H1 (cell line): ENCODE measurements at regions not wholly inside any gene's neighbourhood (a gene's known extent, or its start where the extent isn't known, plus 50 kb on each side); places are given as distances from the start of the nearest gene placed in this dataset.

ENCODE experiments used
- CTCF ChIA-PET: fragments of 300-600 bp; sonication (Branson Sonifier 250); formaldehyde crosslinking; loops from one replicate; lab custom pipeline; 2021; ENCODE audit not compliant: partially characterized antibody; lab: Charles Lee
- POLR2A ChIA-PET: fragments of 300-600 bp; sonication (Branson Sonifier 250); formaldehyde crosslinking; loops from one replicate; lab custom pipeline; 2021; ENCODE audit warnings: inconsistent platforms; ENCODE audit not compliant: partially characterized antibody; lab: Charles Lee
- DNase-seq, 2 experiments: peaks; one replicate each; pipeline versions ENCODE4 v3.0.0 to v3.0.0-alpha.2; 2010 to 2022; ENCODE audit warnings: low spot score in 2 of 2, low read depth in 1 of 2, mixed read lengths in 1 of 2
- FAIRE-seq: peaks from 2 replicates; lab custom pipeline; 2011; peaks lifted over from hg19 to GRCh38; lab: Jason Lieb, UNC
- H2AFZ ChIP-seq: 2 replicates; pipeline ENCODE4 v1.8.1; 2012; ENCODE audit warnings: low read length, inconsistent platforms
- H2AK5ac ChIP-seq: 2 replicates; pipeline ENCODE4 v1.6.1; 2013; ENCODE audit warnings: low read depth, low read length
- H2BK120ac ChIP-seq: replicated peaks from 2 replicates; pipeline ENCODE3; 2013; ENCODE audit warnings: low read depth, low read length, inconsistent platforms
- H2BK12ac ChIP-seq: 2 replicates; pipeline ENCODE4 v1.6.1; 2013; ENCODE audit warnings: low read depth, low read length
- H2BK15ac ChIP-seq: 2 replicates; pipeline ENCODE4 v1.6.1; 2013; ENCODE audit warnings: low read length
- H2BK20ac ChIP-seq: 2 replicates; pipeline ENCODE4 v1.6.1; 2013; ENCODE audit warnings: low read length
- H2BK5ac ChIP-seq: 2 replicates; pipeline ENCODE4 v1.6.1; 2013; ENCODE audit warnings: low read depth, low read length
- H3K14ac ChIP-seq: 2 replicates; pipeline ENCODE4 v1.6.1; 2013; ENCODE audit warnings: inconsistent platforms; ENCODE audit not compliant: insufficient read length
- H3K18ac ChIP-seq: 2 replicates; pipeline ENCODE4 v1.6.1; 2013; ENCODE audit warnings: low read length; ENCODE audit errors: extremely low read depth
- H3K23ac ChIP-seq: 2 replicates; pipeline ENCODE4 v1.6.1; 2013; ENCODE audit warnings: inconsistent platforms; ENCODE audit not compliant: insufficient read length
- H3K23me2 ChIP-seq: 2 replicates; pipeline ENCODE4 v1.6.1; 2013; ENCODE audit warnings: low read depth, low read length
- H3K27ac ChIP-seq: 2 replicates; pipeline ENCODE4 v1.6.1; 2011; ENCODE audit warnings: low read depth, low read length, inconsistent platforms
- H3K27me3 ChIP-seq, 4 experiments: replicated peaks in 1 of 4; 1 replicate in 1 of 4; 2 replicates in 3 of 4; pipeline versions ENCODE4 v1.6.1 to v1.8.1; 2011 to 2013; ENCODE audit warnings: low read length in 3 of 4, mild to moderate bottlenecking in 3 of 4, inconsistent platforms in 2 of 4, mixed read lengths in 2 of 4, moderate library complexity in 1 of 4; ENCODE audit not compliant: control insufficient read depth in 3 of 4, insufficient read depth in 3 of 4; ENCODE audit errors: extremely low read depth in 1 of 4
- H3K36me3 ChIP-seq, 4 experiments: 2 replicates each; pipeline versions ENCODE4 v1.6.1 to v1.8.1; 2011 to 2013; ENCODE audit warnings: mild to moderate bottlenecking in 4 of 4, low read length in 3 of 4, moderate library complexity in 2 of 4, control low read depth in 1 of 4, inconsistent platforms in 1 of 4; ENCODE audit not compliant: insufficient read depth in 4 of 4, control insufficient read depth in 2 of 4
- H3K4ac ChIP-seq: replicated peaks from 2 replicates; pipeline ENCODE3; 2013; ENCODE audit warnings: low read length, low read depth, mixed read lengths, inconsistent platforms; ENCODE audit not compliant: insufficient read length
- H3K4me1 ChIP-seq, 4 experiments: replicated peaks in 1 of 4; 1 replicate in 1 of 4; 2 replicates in 3 of 4; pipeline versions ENCODE4 v1.6.1 to v1.8.1; 2011 to 2013; ENCODE audit warnings: low read length in 3 of 4, inconsistent platforms in 2 of 4, mixed read lengths in 1 of 4; ENCODE audit not compliant: insufficient read depth in 4 of 4, control insufficient read depth in 3 of 4
- H3K4me2 ChIP-seq, 2 experiments: 2 replicates each; pipeline versions ENCODE4 v1.6.1 to v1.8.1; 2011 to 2013; ENCODE audit warnings: low read depth in 2 of 2, low read length in 2 of 2, control low read depth in 1 of 2, inconsistent platforms in 1 of 2, mild to moderate bottlenecking in 1 of 2; ENCODE audit not compliant: insufficient read depth in 1 of 2
- H3K4me3 ChIP-seq, 4 experiments: fragments of 200-600, 300-600 bp in 1 of 4; sonication (generic), shearing (Covaris generic), sonication (Bioruptor Twin) in 1 of 4; 2 replicates each; pipeline versions ENCODE4 v1.5.1 to v1.8.1; 2011 to 2016; ENCODE audit warnings: low read length in 4 of 4, low read depth in 3 of 4, control low read depth in 2 of 4, inconsistent platforms in 2 of 4, mild to moderate bottlenecking in 2 of 4, mixed read lengths in 1 of 4, moderate library complexity in 1 of 4; ENCODE audit not compliant: insufficient read depth in 2 of 4; ENCODE audit errors: extremely low read depth in 1 of 4
- H3K56ac ChIP-seq: replicated peaks from 2 replicates; pipeline ENCODE3; 2013; ENCODE audit warnings: low read depth, mild to moderate bottlenecking, mixed read lengths, low read length, inconsistent platforms; ENCODE audit not compliant: insufficient read length
- H3K79me1 ChIP-seq: 2 replicates; pipeline ENCODE4 v1.6.1; 2013; ENCODE audit warnings: low read depth, low read length, control low read depth
- H3K79me2 ChIP-seq, 2 experiments: 2 replicates each; pipeline versions ENCODE4 v1.6.1 to v1.8.1; 2012 to 2013; ENCODE audit warnings: low read length in 2 of 2, mild to moderate bottlenecking in 2 of 2, inconsistent platforms in 1 of 2; ENCODE audit not compliant: insufficient read depth in 2 of 2, control insufficient read depth in 1 of 2
- H3K9ac ChIP-seq, 4 experiments: replicated peaks in 1 of 4; 1 replicate in 1 of 4; 2 replicates in 3 of 4; pipeline versions ENCODE4 v1.6.1 to v1.8.1; 2011 to 2013; ENCODE audit warnings: low read depth in 3 of 4, low read length in 3 of 4, control low read depth in 2 of 4, mild to moderate bottlenecking in 2 of 4, moderate library complexity in 2 of 4, inconsistent platforms in 1 of 4; ENCODE audit errors: extremely low read depth in 1 of 4
- H3K9me3 ChIP-seq, 2 experiments: 2 replicates each; pipeline versions ENCODE4 v1.6.1 to v1.8.1; 2012 to 2013; ENCODE audit warnings: mild to moderate bottlenecking in 2 of 2, moderate library complexity in 2 of 2, control low read depth in 1 of 2, inconsistent platforms in 1 of 2, low read depth in 1 of 2, low read length in 1 of 2, mixed read lengths in 1 of 2; ENCODE audit not compliant: insufficient read depth in 2 of 2
- H4K20me1 ChIP-seq, 2 experiments: replicated peaks in 1 of 2; 2 replicates each; pipeline versions ENCODE3 to v1.8.1; 2011 to 2013; ENCODE audit warnings: inconsistent platforms in 2 of 2, low read length in 2 of 2, mild to moderate bottlenecking in 1 of 2; ENCODE audit not compliant: insufficient read depth in 2 of 2, control insufficient read depth in 1 of 2
- H4K5ac ChIP-seq: 2 replicates; pipeline ENCODE4 v1.6.1; 2013; ENCODE audit warnings: low read length, low read depth, mixed read lengths, inconsistent platforms; ENCODE audit not compliant: insufficient read length
- H4K8ac ChIP-seq: 2 replicates; pipeline ENCODE4 v1.8.0; 2013; ENCODE audit warnings: mild to moderate bottlenecking, moderate library complexity, low read length, inconsistent platforms; ENCODE audit not compliant: insufficient read depth; ENCODE audit errors: extremely low read depth
- H4K91ac ChIP-seq: replicated peaks from 2 replicates; pipeline ENCODE3; 2013; ENCODE audit warnings: low read length, mixed read lengths, inconsistent platforms; ENCODE audit not compliant: insufficient read length
- RFX5 ChIP-seq: IDR thresholded peaks from 2 replicates; pipeline ENCODE4 v1.6.1; 2011; ENCODE audit warnings: low read depth, low read length, improper control_type of control experiment, borderline replicate concordance
- WGBS, 2 experiments: shearing (Covaris generic) in 1 of 2; methylation state at CpG; one replicate each; pipeline versions ENCODE4 v1.1.6 to v1.1.7; 2013 to 2015; ENCODE audit warnings: low lambda C conversion rate in 2 of 2, mixed read lengths in 2 of 2, inconsistent platforms in 1 of 2, low coverage in 1 of 2, missing lambda C conversion rate in 1 of 2; ENCODE audit not compliant: insufficient replicate concordance in 2 of 2, insufficient coverage in 1 of 2, insufficient read length in 1 of 2; ENCODE audit errors: extremely low coverage in 1 of 2, missing lambda C conversion rate in 1 of 2; 5-methylcytosine and 5-hydroxymethylcytosine counted together

DNA sequence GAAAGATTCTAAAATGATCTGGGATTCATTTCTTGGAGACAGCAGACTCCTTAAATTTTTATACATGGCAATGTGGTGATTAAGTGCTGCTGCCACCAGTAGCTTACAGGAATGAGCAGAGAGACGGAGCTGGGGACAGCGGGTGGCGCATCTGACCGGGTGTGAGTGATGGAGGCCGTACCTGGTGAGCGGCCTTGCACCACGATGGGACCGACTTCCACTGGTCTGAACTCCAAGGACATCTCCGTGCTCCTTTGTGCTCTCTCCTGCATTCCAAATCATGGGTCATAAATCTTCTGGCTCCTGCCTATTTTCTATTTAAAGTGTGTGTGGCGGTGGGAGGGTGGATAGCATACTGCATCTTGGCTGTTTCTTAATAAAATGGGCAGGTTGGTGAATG is 262.6 kb downstream of the ABHD5 start:
- 95% methylated on average over 10 of the region's 10 CpGs; no CpG with 5 or more reads in 1 of the 2 experiments for WGBS, 2 experiments
- no peak for TF ChIP-seq RFX5

More for the DNA sequence above, 262.6 kb downstream of the ABHD5 start:
- no peak overlapping the region for H3K4ac ChIP-seq
- no peak overlapping the region for H3K23ac ChIP-seq
- H3K9me3 ChIP-seq, result no peaks in the 10 kb centered on the region
- H3K9ac ChIP-seq, result no peak overlapping the region
- H4K8ac ChIP-seq, result 0 out of 2 replicates have a peak overlapping the region, but pooled peaks have one; percentile 19
- no peaks in the 10 kb centered on the region for H3K79me1 ChIP-seq
- no peak overlapping the region for H2AK5ac ChIP-seq
- no peak overlapping the region for H2BK120ac ChIP-seq
- DNase-seq (no peak), FAIRE-seq (no peak)
- H3K36me3 ChIP-seq, result no peaks in the 10 kb centered on the region
- no peaks in the 10 kb centered on the region for H4K20me1 ChIP-seq
- H2AFZ ChIP-seq, result no peak overlapping the region
- no peak overlapping the region for H2BK20ac ChIP-seq
- no peak overlapping the region for H2BK12ac ChIP-seq
- H2BK5ac ChIP-seq, result no peak overlapping the region
- H3K4me1 ChIP-seq, result peaks cover 0 to 5% (median 4%) of the 10 kb centered on the region in 4 experiments; a peak in 3 of 7 replicates
- no peak overlapping the region for H3K4me3 ChIP-seq
- H2BK15ac ChIP-seq, result no peak overlapping the region
- H3K27ac ChIP-seq, result no peak overlapping the region
- ChIA-PET CTCF (interaction anchor here (1.1 kb wide), 1 partner anchor 25 kb away, joined by 4 read pairs; no protein-coding TSS in a partner anchor), POLR2A (no interaction called here)
- H4K91ac ChIP-seq, result no peak overlapping the region
- no peaks in the 10 kb centered on the region for H3K27me3 ChIP-seq
- H3K56ac ChIP-seq, result no peak overlapping the region
- no peaks in the 10 kb centered on the region for H3K23me2 ChIP-seq
- no peak overlapping the region for H3K14ac ChIP-seq
- no peak overlapping the region for H3K4me2 ChIP-seq
- H4K5ac ChIP-seq, result no peak overlapping the region
- no peak overlapping the region for H3K18ac ChIP-seq
- H3K79me2 ChIP-seq, result no peaks in the 10 kb centered on the region
